GM12878 (cell line): ENCODE measurements at regions not wholly inside any gene's neighbourhood (a gene's known extent, or its start where the extent isn't known, plus 50 kb on each side); places are given as distances from the start of the nearest gene placed in this dataset.

Source experiments
- CBX5 ChIP-seq: sonication (generic); IDR thresholded peaks from 2 replicates; pipeline ENCODE4 v1.6.1; 2016; ENCODE audit warnings: low read depth, moderate library complexity, mild to moderate bottlenecking, inconsistent platforms
- CEBPB ChIP-seq, 2 experiments: fragments of 150-350 bp in 1 of 2; IDR thresholded peaks; 2 replicates each; pipeline ENCODE4 v1.6.1; 2012 to 2014; ENCODE audit warnings: low read depth in 2 of 2, low read length in 2 of 2, borderline replicate concordance in 1 of 2, inconsistent platforms in 1 of 2
- CREB1 ChIP-seq: IDR thresholded peaks from 2 replicates; pipeline ENCODE4 v1.6.1; 2012; ENCODE audit warnings: low read depth, mild to moderate bottlenecking, inconsistent platforms
- CREM ChIP-seq: IDR thresholded peaks from 2 replicates; pipeline ENCODE4 v1.6.1; 2014; ENCODE audit warnings: antibody characterized with exemption, low read depth
- NFYB ChIP-seq: IDR thresholded peaks from 2 replicates; pipeline ENCODE4 v1.6.1; 2011; ENCODE audit warnings: low read depth, mild to moderate bottlenecking, low read length, improper control_type of control experiment, moderate library complexity; ENCODE audit not compliant: insufficient read depth
- NR2C2 ChIP-seq: IDR thresholded peaks from 2 replicates; pipeline ENCODE4 v1.6.1; 2011; ENCODE audit warnings: borderline replicate concordance, low read depth; ENCODE audit not compliant: control insufficient read depth, insufficient read length
- RBBP5 ChIP-seq: fragments of 200-600 bp; sonication (generic); conservative IDR thresholded peaks from 2 replicates; pipeline ENCODE4 v1.6.1; 2016
- SMARCA5 ChIP-seq: fragments of 450-650 bp; IDR thresholded peaks from 2 replicates; pipeline ENCODE4 v1.6.1; 2017; ENCODE audit warnings: mild to moderate bottlenecking
- SMC3 ChIP-seq: IDR thresholded peaks from 2 replicates; pipeline ENCODE4 v1.6.1; 2011; ENCODE audit warnings: low read length, improper control_type of control experiment, borderline replicate concordance
- TF ChIP-seq, protein P1 (sequence below), 3 experiments: IDR thresholded peaks in 2 of 3; conservative IDR thresholded peaks in 1 of 3; 2 replicates each; pipeline ENCODE4 v1.5.1; 2011; ENCODE audit warnings: low read depth in 3 of 3, low read length in 3 of 3, mild to moderate bottlenecking in 3 of 3, control low read depth in 2 of 3, moderate library complexity in 2 of 3, inconsistent platforms in 1 of 3, mixed read lengths in 1 of 3; ENCODE audit not compliant: control insufficient read depth in 2 of 3, insufficient read depth in 1 of 3; ENCODE audit errors: extremely low read depth in 1 of 3
- TF ChIP-seq, protein P2 (sequence below): IDR thresholded peaks from 2 replicates; pipeline ENCODE4 v1.6.1; 2012; ENCODE audit warnings: low read length, inconsistent platforms

DNA sequence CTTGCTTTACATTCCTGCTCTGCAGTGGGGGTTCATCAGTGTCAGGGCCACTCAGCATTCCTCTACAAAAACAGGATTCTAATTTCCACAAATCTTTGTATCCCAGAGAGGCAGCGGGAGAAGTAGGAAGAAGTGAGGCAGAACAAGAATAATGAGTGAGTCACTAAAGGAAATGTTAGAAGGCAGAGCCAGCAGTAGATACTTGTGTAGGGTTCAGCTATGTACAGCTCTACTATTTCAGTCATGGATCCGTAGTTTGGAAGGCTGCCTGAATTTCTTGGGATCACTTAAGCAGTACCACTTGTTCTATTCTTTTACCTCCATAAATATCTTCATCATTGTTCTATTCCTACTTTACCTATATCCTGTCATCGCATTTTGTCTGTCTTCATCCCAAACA lies 246.3 kb upstream of the TLE4 start:
- TF ChIP-seq RBBP5 (no peak), NFYB (no peak), CEBPB (IDR thresholded peaks at IDR 0.05; ENCODE audit: borderline replicate concordance in 1 of 2, low read depth in 2 of 2, low read length in 2 of 2) (no peak), SMC3 (no peak), CBX5 (no peak), NR2C2 (no peak), CREM (no peak), CREB1 (no peak), SMARCA5 (no peak)
- TF ChIP-seq, protein P1, sequence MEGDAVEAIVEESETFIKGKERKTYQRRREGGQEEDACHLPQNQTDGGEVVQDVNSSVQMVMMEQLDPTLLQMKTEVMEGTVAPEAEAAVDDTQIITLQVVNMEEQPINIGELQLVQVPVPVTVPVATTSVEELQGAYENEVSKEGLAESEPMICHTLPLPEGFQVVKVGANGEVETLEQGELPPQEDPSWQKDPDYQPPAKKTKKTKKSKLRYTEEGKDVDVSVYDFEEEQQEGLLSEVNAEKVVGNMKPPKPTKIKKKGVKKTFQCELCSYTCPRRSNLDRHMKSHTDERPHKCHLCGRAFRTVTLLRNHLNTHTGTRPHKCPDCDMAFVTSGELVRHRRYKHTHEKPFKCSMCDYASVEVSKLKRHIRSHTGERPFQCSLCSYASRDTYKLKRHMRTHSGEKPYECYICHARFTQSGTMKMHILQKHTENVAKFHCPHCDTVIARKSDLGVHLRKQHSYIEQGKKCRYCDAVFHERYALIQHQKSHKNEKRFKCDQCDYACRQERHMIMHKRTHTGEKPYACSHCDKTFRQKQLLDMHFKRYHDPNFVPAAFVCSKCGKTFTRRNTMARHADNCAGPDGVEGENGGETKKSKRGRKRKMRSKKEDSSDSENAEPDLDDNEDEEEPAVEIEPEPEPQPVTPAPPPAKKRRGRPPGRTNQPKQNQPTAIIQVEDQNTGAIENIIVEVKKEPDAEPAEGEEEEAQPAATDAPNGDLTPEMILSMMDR (IDR thresholded peaks at IDR 0.05 in 2 of 3, conservative IDR thresholded peaks at IDR 0.05 in 1 of 3; ENCODE audit: control insufficient read depth in 2 of 3, extremely low read depth in 1 of 3, insufficient read depth in 1 of 3, low read depth in 3 of 3, low read length in 3 of 3) = no peak
- TF ChIP-seq, protein P2, sequence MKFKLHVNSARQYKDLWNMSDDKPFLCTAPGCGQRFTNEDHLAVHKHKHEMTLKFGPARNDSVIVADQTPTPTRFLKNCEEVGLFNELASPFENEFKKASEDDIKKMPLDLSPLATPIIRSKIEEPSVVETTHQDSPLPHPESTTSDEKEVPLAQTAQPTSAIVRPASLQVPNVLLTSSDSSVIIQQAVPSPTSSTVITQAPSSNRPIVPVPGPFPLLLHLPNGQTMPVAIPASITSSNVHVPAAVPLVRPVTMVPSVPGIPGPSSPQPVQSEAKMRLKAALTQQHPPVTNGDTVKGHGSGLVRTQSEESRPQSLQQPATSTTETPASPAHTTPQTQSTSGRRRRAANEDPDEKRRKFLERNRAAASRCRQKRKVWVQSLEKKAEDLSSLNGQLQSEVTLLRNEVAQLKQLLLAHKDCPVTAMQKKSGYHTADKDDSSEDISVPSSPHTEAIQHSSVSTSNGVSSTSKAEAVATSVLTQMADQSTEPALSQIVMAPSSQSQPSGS = no peak
